GM21529 (cell line): ENCODE measurements at regions not wholly inside any gene's neighbourhood (a gene's known extent, or its start where the extent isn't known, plus 50 kb on each side); places are given as distances from the start of the nearest gene placed in this dataset.
"Not testable (repeated sequence)": the region's sequence is repeated elsewhere in the genome, so short reads cannot be mapped to it uniquely, and the experiment has no call there.

Source experiments
- ATAC-seq: cut with Tn5 transposase; IDR thresholded peaks from one replicate; pipeline ENCODE4 v1.9.1; 2021; ENCODE audit not compliant: unreplicated experiment

DNA sequence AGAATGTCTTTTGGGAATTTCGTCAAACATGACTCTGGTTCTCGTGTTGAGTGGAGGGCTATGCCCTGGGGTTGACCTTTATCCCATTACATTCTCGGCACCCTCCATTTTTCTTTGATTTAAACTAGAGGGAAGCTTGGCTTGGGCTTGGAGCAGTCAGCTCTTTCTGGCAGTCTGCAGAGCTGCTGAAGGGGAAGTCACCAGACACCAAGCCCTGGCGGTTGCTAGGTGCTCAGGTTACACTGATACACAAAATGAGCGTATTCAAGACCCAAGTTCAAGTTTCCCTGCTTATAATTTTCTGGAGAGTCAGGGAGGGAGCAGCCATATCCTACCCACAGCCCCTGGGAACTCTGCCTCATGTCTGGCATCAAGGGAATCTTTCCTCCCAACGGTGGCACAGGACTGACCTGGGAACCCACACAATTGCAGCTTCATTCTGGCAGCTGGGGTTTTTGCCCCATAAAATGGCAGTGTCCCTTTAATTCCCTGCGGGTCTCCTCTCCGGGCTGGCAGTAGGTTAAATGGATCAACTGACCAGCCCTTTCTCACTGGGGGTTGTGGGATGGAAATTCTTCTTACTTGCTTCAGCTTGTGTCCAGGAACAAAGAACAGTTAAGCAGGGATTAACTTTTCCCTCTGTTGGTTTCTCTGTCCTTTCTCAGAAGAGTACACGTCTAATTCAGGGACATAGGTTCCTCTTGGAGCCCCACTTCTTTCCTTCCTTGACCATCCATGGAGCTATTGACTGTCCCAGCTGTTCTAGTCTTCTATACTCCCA is 110.0 kb upstream of the DLG1 start:
- no peak for ATAC-seq

DNA sequence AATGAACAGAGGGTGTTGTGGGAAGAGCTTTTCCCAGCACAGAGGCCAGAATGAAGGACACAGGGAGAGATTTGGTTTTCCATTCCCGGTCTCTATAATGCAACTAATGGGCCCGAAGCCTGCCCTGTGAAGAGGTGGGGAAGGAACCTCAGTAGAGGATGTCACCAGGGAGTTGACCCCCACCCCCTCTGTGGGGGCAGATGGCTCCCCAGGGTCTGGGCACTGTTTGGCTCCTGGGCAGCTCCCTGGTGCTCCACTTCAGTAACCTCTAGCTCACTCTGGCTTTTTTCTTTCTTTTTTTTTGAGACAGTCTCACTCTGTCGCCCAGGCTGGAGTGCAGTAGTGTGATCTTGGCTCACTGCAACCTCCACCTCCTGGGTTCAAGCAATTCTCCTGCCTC is 109.1 kb upstream of the DLG1 start:
- ATAC-seq: no peak

DNA sequence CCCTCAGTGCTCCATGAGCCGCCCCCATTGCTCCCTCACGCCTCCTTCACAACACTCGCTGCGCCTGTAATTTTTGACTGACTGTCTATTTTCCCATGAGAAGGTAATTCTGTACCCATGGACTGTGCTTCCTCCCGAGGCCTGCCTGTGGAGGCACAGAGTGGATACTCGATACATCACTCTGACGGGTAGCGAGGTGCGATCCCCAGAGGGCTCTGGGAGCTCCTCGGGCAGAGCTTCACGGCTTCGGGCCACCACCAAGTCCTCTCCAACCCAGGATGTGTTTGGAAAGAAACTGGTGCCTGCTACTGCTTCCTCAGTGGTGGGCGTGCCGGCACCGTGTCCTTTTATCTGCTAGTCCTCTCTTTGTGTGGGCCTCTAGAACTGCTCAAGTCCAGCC is 108.6 kb upstream of the DLG1 start:
- ATAC-seq: no peak

DNA sequence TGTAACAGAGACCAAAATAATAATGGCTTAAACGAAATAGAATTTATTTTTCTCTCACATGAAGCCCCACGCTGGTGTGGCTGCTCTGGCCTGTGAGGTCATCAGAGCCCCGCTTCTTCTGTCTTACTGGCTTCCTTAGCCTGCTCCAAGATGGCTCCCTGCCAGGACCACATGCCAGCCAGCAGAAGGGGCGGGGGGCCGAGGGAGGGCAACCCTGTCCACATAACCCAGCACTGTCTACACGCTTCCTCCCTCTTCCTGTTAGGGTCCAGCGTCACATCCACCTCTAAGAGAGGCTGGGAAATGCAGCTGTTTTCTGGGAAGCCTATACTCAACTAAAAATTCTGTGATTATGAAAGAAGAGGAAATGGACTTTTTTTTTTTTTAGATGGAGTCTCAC is 107.9 kb upstream of the DLG1 start:
- no peak for ATAC-seq

- ATAC-seq: no peak
Observed at GRCh38 chr3:197404754-197405153, 106.3 kb upstream of the DLG1 start.

GRCh38 chr3:197404030-197404429 is 105.6 kb upstream of the DLG1 start:
- no peak for ATAC-seq

GRCh38 chr3:197402401-197402800 is 104.0 kb upstream of the DLG1 start:
- not testable (repeated sequence) for ATAC-seq

GRCh38 chr3:197399486-197399885 is 101.1 kb upstream of the DLG1 start:
- ATAC-seq: no peak

GRCh38 chr3:197398286-197398878 is 100.0 kb upstream of the DLG1 start:
- no peak for ATAC-seq

- no peak for ATAC-seq
Observed at GRCh38 chr3:197397838-197398237, 99.4 kb upstream of the DLG1 start.

DNA sequence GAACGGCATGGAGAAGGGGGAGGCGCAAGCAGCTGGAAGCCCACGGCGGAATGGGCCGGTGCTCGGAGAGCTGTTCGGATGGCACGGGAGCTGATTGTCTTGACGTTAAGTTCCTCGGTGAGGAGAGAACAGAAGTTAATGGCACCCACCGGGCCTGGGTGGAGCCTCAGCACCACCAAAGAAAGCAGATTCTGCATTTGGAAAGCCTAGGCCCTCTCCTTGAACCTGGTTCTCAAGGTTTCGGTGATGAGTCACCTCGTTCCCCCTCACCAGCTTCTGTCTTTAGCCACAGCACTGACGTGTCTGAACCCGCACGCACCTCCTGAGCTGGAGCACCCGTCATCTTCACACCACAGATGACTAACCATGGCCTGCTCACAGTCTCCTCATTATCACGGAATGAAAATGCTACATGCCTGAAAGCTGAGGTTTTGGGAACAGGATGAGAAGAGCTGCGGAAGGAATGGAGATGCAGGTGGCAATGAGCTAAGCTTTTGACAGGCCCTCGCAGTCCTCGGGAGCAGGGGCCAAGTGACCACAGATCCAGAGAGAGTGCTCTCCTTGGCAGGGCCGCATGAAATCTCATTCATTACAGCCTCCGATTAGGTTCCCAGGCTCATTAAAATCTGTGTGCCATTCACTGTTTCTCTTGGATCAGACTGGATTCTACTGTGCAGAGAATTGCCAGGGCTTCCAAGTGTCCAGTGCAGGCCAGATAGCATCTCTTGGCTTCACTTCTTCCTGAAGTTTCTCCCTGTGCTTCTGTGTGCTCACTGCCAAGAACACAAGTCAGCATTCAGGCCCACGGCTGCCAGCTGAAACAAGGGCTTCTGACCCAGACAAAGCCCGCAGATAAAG is 96.3 kb upstream of the DLG1 start:
- ATAC-seq: peak; percentile 96

GRCh38 chr3:197394126-197394463 is 95.7 kb upstream of the DLG1 start:
- peak; percentile 21 for ATAC-seq

- ATAC-seq: no peak
Observed at GRCh38 chr3:197393711-197394110, 95.3 kb upstream of the DLG1 start.

DNA sequence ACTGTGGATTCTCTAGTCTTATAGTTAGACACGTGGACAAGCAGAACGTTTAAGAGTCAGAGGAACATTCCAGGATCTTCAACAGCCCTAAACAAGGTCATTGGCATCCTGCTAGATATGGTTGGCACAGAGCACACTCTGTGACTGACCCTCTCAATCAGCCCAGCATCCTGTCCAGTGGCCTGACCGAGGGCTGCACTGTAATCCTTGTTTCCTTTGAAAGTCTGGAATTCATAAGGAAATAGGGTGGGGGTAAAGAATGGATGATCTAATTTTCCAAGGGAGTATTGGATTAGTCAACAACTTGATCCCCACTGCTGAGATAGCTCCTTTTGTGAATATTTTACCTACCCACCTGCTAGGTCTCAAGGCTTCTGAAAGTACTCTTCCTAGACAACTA is 94.5 kb upstream of the DLG1 start:
- no peak for ATAC-seq

DNA sequence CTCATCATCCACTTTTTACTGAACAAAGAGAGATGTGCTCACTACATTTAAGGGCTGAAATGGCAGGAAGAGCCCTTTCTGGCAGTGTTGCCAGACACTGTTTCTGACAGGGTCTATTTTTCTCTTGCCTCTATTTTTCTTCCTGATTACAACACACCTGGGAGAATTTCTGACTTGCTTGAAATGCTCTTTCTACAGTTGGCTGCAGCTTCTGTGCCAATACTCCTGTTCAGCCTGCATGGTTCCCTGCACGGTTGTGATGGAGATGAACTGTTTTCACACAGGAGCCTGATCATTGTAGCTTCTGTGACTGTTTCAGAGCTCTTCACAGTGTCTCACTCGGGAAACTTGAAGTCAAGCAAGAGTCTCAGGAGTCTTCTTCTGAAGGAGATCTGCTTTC is 83.0 kb upstream of the DLG1 start:
- ATAC-seq: no peak

GRCh38 chr3:197380786-197381185 is 82.4 kb upstream of the DLG1 start:
- no peak for ATAC-seq

DNA sequence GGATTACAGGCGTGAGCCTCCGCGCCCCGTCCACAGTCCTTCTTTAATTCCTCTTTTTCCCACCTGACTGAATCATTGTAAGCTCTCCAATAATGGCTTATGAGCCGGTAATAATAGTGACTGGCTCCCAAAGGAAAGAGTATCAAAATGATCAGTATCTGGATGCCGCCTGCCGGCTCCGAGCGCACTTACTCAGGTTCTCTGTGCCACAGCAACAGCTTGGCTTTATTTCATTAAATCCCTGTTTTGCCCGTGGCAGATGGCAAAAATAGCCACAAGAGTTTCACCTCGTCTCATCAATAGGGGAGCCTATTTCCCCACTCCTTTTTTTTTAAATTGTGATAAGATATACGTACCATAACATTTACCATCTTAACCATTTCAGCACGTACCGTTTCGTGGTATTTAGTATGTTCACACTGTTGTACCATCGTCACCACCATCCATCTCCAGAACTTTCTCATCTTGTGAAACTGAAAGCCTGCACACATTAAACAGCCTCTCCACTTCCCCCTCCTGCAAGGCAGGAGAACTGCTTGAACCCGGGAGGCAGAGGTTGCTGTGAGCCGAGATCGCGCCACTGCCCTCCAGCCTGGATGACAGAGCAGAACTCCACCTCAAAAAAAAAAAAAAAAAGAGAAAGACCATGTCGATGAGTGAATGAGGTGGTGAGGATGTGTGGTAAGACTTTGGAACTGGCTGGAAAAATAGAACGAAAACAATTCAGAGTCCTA is 80.7 kb upstream of the DLG1 start:
- ATAC-seq: no peak

DNA sequence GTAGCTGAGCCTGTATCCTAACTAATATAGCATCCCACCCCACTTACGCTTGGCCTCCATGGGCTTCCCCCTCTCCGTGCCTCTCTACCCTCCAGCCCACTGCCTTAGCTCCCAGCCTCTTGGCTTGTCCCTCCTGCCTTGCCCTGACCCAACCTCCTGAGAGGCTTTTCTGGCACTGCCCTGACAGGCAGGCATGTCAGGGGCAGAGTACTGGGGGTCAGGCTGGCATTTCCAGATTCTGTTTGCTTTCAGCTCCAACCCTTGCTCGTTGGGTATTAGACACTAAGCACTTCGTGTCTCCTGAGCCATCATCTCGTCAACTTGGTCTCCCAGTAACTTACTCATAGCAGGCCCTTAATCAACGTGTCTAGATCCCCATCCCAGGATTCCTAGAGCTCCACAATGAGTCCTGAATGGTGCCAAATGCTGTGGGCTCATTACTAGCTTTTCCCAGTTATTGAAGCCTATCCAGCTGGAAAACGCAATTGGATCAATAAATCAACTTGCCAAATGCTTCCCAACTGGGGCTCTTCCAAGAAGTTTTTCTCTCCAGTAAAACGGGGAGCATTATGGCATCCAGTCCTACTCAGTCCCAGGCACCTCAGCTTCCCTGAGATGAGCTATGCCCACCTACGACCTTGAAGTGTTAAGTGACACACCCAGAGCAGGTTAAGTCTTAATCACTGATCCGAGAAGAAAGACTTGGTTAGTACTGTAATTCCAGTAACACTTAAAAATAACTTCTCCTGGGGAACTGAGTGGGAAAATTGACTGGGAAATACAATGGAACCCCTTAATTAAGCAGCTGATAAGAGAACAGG is 78.5 kb upstream of the DLG1 start:
- ATAC-seq: no peak

DNA sequence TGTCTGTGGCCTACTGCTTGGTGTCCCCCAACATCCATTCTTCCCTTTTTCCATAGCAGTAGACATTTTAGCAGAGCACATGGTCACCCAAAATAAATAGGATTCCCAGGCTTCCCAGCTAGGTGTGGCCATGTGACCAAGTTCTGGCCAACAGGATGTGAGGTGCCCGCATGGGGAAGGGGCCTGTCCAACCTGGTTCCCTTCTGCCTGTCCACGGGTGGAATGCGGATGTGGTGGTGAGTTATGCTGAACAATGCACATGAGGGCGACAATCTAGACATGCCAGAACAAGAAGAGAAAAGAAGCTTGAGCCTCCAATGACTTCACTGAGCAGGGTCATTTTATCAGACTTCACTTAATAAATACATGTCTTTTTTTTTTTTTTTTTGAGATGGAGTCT is 77.6 kb upstream of the DLG1 start:
- no peak for ATAC-seq

DNA sequence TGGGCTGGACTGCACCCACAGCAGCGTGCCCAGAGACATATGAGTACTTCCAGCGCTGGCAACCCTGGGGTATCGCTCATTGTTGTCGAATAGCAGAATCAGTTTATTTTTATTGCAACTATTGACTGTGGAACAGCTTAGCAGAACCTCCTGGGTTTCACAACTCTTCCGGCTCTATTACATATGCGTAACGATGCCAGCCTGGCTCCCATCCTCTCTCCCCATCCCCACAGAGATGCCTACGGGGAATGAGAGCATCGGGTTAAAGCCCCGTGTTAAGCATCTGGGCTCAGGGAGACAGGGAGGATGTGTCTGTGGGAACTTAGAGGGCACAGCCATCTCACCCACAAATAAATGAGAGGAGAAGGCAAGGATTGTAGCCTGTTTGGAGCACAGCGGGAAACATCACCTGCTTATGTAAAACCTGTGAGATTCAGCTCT is 76.6 kb upstream of the DLG1 start:
- ATAC-seq: no peak
